Naive B cell (primary cell): ENCODE measurements at regions not wholly inside any gene's neighbourhood (a gene's known extent, or its start where the extent isn't known, plus 50 kb on each side); places are given as distances from the start of the nearest gene placed in this dataset.

Experiments used
- ATAC-seq, 2 donors: fragments of 150-1000 bp; cut with Tn5 transposase; 2 replicates each; pipeline ENCODE4 v1.10.0; 2021; ENCODE audit warnings: low read depth in 2 of 2, mild to moderate bottlenecking in 2 of 2, moderate library complexity in 2 of 2
- DNase-seq: peaks from one replicate; pipeline ENCODE4 v3.0.0; 2022
- H3K27ac Mint-ChIP-seq, 6 donors: one replicate each; pipeline ENCODE4 v1.8.0; 2020 to 2022; ENCODE audit warnings: mild to moderate bottlenecking in 6 of 6, mixed read lengths in 6 of 6, moderate library complexity in 5 of 6, inconsistent platforms in 2 of 6
- H3K27me3 Mint-ChIP-seq, 3 donors: one replicate each; pipeline ENCODE4 v1.8.0; 2021 to 2022; ENCODE audit warnings: mixed read lengths in 3 of 3, mild to moderate bottlenecking in 1 of 3
- H3K36me3 Mint-ChIP-seq, 2 donors: one replicate each; pipeline ENCODE4 v1.8.0; 2020 to 2022; ENCODE audit warnings: mixed read lengths in 2 of 2, inconsistent platforms in 1 of 2, mild to moderate bottlenecking in 1 of 2
- H3K4me1 Mint-ChIP-seq, 3 donors: one replicate each; pipeline ENCODE4 v1.8.0; 2020 to 2022; ENCODE audit warnings: mixed read lengths in 3 of 3, inconsistent platforms in 1 of 3, mild to moderate bottlenecking in 1 of 3, moderate library complexity in 1 of 3
- H3K4me3 Mint-ChIP-seq, 8 donors: one replicate each; pipeline ENCODE4 v1.8.0; 2020 to 2022; ENCODE audit warnings: mild to moderate bottlenecking in 8 of 8, mixed read lengths in 8 of 8, moderate library complexity in 8 of 8, inconsistent platforms in 2 of 8
- H3K9me3 Mint-ChIP-seq, 7 donors: one replicate each; pipeline ENCODE4 v1.8.0; 2020 to 2022; ENCODE audit warnings: mixed read lengths in 7 of 7, mild to moderate bottlenecking in 5 of 7, inconsistent platforms in 2 of 7, moderate library complexity in 1 of 7

DNA sequence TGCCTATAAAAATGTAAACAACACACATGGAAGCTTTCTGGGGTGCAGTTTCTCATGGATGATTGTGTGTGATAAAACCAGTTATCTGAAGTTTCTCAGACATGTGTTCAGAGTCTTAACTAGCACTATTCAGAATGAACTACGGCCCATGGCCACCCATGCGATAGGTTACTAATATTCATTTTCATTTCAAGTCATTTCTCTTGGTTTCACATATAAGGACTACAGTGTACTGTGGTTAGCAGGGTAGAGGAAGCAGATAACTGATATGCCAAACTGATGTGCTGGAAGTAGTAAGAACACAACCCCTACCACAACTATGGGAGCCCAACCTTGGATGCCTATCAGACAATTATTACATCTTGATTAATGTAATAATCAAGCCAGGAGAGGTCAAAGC, 372.1 kb downstream of the DTWD2 start:
- no peak overlapping the region for H3K27ac Mint-ChIP-seq
- ATAC-seq: no peak
- H3K4me3 Mint-ChIP-seq: no peak overlapping the region
- H3K4me1 Mint-ChIP-seq: no peaks in the 10 kb centered on the region
- no peaks in the 10 kb centered on the region for H3K36me3 Mint-ChIP-seq
- DNase-seq: no peak
- H3K27me3 Mint-ChIP-seq: peaks cover 0 to 10% (median 4%) of the 10 kb centered on the region in 3 donors
- no peaks in the 10 kb centered on the region for H3K9me3 Mint-ChIP-seq

GRCh38 chr5:118614731-118615456, 373.5 kb downstream of the DTWD2 start:
- no peak for DNase-seq
- no peak for ATAC-seq
- Mint-ChIP-seq H3K9me3 (no peaks in the 10 kb centered on the region), H3K27me3 (peaks cover 0 to 4% (median under 1%) of the 10 kb centered on the region in 3 donors), H3K4me3 (no peak overlapping the region), H3K36me3 (no peaks in the 10 kb centered on the region), H3K4me1 (no peaks in the 10 kb centered on the region), H3K27ac (no peak overlapping the region)

DNA sequence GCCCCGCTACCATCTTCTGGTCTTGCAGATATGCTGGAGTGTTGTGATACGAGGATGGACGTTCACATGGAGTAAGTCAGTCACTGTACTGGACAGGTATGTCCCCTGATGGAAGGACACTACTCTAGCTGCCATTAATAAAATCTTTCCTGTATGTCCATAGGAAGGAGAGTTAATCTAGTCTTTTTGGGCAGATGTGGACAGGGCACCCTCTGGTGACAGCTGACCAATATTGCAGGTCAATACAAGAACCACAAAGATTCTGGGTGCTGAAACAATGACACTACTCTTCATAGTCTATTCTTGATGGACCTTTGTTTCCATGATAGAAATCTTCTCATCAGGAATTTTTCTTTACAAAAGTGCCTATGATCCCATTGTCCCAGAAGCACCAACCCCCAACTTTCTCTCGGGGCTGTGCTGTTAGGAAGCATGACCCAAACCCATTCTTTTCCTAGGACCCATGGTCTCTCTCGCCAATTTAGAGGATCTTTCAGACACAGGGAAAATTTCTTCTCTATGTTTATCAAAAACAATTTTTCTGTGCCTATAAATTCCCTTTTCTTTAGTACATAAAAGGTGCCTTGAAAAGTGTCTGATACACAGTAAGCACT, 376.9 kb downstream of the DTWD2 start:
- no peaks in the 10 kb centered on the region for H3K36me3 Mint-ChIP-seq

GRCh38 chr5:118606940-118607339, 381.4 kb downstream of the DTWD2 start:
- DNase-seq (no peak), ATAC-seq (no peak)
- no peak overlapping the region for H3K27ac Mint-ChIP-seq
- no peaks in the 10 kb centered on the region for H3K9me3 Mint-ChIP-seq
- no peaks in the 10 kb centered on the region for H3K36me3 Mint-ChIP-seq
- H3K4me1 Mint-ChIP-seq: no peaks in the 10 kb centered on the region
- no peak overlapping the region for H3K4me3 Mint-ChIP-seq
- H3K27me3 Mint-ChIP-seq: peaks cover 0 to 4% (median 0%) of the 10 kb centered on the region in 3 donors

More for the DNA sequence above, 376.9 kb downstream of the DTWD2 start:
- no peak overlapping the region for H3K4me3 Mint-ChIP-seq
- no peak overlapping the region for H3K27ac Mint-ChIP-seq
- no peaks in the 10 kb centered on the region for H3K4me1 Mint-ChIP-seq
- DNase-seq (no peak), ATAC-seq (no peak)
- H3K9me3 Mint-ChIP-seq: no peaks in the 10 kb centered on the region
- H3K27me3 Mint-ChIP-seq: peaks cover 0 to 4% (median 0%) of the 10 kb centered on the region in 3 donors

- no peak for ATAC-seq
- Mint-ChIP-seq H3K27ac (no peak overlapping the region), H3K9me3 (no peaks in the 10 kb centered on the region), H3K4me3 (no peak overlapping the region), H3K27me3 (peaks cover 0 to 4% (median 0%) of the 10 kb centered on the region in 3 donors), H3K36me3 (no peaks in the 10 kb centered on the region), H3K4me1 (no peaks in the 10 kb centered on the region)
- no peak for DNase-seq
Observed at GRCh38 chr5:118605761-118606160, 382.6 kb downstream of the DTWD2 start.

- no peak overlapping the region for H3K27ac Mint-ChIP-seq
- no peaks in the 10 kb centered on the region for H3K9me3 Mint-ChIP-seq
- no peak overlapping the region for H3K4me3 Mint-ChIP-seq
- no peaks in the 10 kb centered on the region for H3K36me3 Mint-ChIP-seq
- no peaks in the 10 kb centered on the region for H3K4me1 Mint-ChIP-seq
- no peak for DNase-seq
- peaks cover 0 to 4% (median 0%) of the 10 kb centered on the region in 3 donors for H3K27me3 Mint-ChIP-seq
- ATAC-seq: no peak
Observed at GRCh38 chr5:118604106-118604505, 384.2 kb downstream of the DTWD2 start.

DNA sequence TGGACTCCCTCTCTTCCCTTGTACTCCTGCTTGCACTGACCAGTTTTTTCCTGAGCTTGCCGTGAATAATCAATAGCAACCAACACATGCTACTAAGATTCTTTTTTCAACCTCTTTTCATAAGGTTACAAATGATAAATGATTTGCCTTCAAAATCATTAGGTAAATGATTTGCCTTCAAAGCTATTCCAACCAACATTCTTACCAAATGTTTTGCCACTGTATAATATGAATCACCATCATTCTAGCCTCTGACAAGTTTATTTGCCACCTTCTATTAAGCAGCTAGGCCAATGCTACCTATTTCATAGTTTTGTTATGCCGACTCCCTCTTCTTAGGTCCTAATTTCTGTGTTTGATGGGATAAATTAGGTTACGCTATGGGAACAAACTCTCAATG, 385.1 kb downstream of the DTWD2 start:
- DNase-seq: no peak
- H3K9me3 Mint-ChIP-seq: no peaks in the 10 kb centered on the region
- H3K27me3 Mint-ChIP-seq: peaks cover 0 to under 1% (median 0%) of the 10 kb centered on the region in 3 donors
- no peak overlapping the region for H3K27ac Mint-ChIP-seq
- no peak for ATAC-seq
- no peaks in the 10 kb centered on the region for H3K36me3 Mint-ChIP-seq
- no peak overlapping the region for H3K4me3 Mint-ChIP-seq
- H3K4me1 Mint-ChIP-seq: no peaks in the 10 kb centered on the region

DNA sequence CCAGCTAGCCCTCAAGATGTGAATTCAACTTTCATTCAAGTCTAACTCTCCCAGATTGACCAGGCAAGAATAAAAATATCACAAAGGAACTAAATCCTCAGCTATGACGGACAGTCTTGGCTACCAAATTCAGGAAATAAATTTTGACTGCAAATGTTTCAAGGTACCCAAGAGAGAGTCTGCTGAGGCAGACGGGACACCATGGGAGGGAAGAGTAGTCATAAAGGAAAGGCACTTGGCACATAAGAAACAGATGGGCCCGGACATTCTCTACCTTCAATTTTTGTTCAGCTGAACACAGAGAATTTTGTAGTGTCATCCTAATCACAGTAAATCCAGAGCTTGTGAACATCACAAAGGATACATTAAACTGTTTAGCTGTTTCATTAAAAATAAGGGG, 390.0 kb downstream of the DTWD2 start:
- Mint-ChIP-seq H3K4me3 (no peak overlapping the region), H3K27ac (no peak overlapping the region), H3K36me3 (no peaks in the 10 kb centered on the region), H3K4me1 (no peaks in the 10 kb centered on the region), H3K9me3 (no peaks in the 10 kb centered on the region), H3K27me3 (no peaks in the 10 kb centered on the region)
- ATAC-seq: no peak
- DNase-seq: no peak

DNA sequence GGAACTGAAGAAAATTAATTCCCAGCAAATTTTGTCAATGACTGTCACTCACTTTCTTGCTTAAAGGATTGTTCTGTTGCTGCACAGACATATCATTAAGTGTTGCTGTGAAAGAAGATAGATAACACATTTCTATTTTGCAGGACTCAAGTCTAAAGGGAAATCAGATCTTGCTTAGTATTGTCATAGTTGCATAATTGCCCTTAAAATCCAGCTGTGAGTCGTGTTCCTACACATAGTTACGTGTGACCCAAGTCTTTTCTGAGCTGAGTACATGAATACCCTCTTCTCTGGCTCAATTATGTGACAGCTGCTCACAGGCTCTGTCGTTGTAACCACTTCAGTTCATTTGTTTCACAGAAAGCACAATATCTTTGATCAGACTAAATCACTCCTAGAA, 390.8 kb downstream of the DTWD2 start:
- H3K4me1 Mint-ChIP-seq: no peaks in the 10 kb centered on the region
- H3K27me3 Mint-ChIP-seq: no peaks in the 10 kb centered on the region
- H3K27ac Mint-ChIP-seq: no peak overlapping the region
- H3K9me3 Mint-ChIP-seq: no peaks in the 10 kb centered on the region
- no peaks in the 10 kb centered on the region for H3K36me3 Mint-ChIP-seq
- ATAC-seq: no peak
- DNase-seq: no peak
- H3K4me3 Mint-ChIP-seq: no peak overlapping the region

- Mint-ChIP-seq H3K27ac (no peak overlapping the region), H3K9me3 (no peaks in the 10 kb centered on the region), H3K36me3 (no peaks in the 10 kb centered on the region), H3K27me3 (peaks cover 0 to 3% (median 2%) of the 10 kb centered on the region in 3 donors), H3K4me1 (no peaks in the 10 kb centered on the region), H3K4me3 (no peak overlapping the region)
- ATAC-seq (no peak), DNase-seq (no peak)
Observed at GRCh38 chr5:118596255-118596654, 392.1 kb downstream of the DTWD2 start.

DNA sequence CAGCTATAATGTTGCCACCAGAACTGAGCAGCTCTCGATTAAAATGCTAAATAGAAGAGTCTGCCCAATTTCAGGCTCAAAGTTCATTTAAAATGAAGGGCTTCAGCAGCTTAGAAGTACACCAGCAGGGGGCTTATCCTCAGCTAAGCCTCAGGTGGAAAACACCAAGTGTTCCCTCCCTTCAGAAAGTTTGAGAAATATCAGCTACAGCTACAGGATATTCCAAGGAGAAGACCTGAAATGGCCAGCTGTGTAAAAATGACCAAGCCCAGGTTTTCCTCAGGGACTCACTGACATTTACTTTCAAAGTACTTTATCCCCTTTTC, 395.4 kb downstream of the DTWD2 start:
- Mint-ChIP-seq H3K36me3 (no peaks in the 10 kb centered on the region), H3K4me1 (no peaks in the 10 kb centered on the region), H3K27me3 (peaks cover 6 to 24% (median 9%) of the 10 kb centered on the region in 3 donors), H3K27ac (no peak overlapping the region), H3K4me3 (no peak overlapping the region), H3K9me3 (no peaks in the 10 kb centered on the region)
- DNase-seq: no peak
- no peak for ATAC-seq

GRCh38 chr5:118592229-118593002, 395.9 kb downstream of the DTWD2 start:
- ATAC-seq (no peak), DNase-seq (no peak)
- no peak overlapping the region for H3K27ac Mint-ChIP-seq
- H3K9me3 Mint-ChIP-seq: no peaks in the 10 kb centered on the region
- peak overlapping the region in 1 of 8 donors; percentile 47 for H3K4me3 Mint-ChIP-seq
- H3K36me3 Mint-ChIP-seq: no peaks in the 10 kb centered on the region
- H3K27me3 Mint-ChIP-seq: peaks cover 6 to 26% (median 9%) of the 10 kb centered on the region in 3 donors
- no peaks in the 10 kb centered on the region for H3K4me1 Mint-ChIP-seq

DNA sequence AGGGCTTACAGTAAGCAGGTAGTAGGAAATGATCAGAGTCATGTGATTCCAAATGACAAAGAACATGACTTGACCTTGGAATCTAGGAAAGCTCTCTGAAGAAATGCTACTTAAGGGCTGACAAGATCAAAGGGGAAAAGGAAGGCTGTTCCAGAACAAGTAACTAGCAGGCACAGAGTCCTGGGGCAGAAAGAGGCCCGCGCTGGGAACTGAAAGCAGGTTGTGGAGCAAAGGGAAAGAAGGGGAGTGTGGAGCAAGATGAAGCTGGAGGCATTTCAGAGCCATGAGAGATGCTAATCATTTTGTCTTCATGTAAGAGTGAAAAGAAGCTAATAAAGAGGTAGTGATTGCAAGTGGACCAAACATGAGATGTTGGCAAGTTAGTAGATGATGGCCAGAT, 397.5 kb downstream of the DTWD2 start:
- H3K4me3 Mint-ChIP-seq: peak overlapping the region in 1 of 8 donors; percentile 2
- H3K9me3 Mint-ChIP-seq: no peaks in the 10 kb centered on the region
- no peak for ATAC-seq
- no peak for DNase-seq
- H3K4me1 Mint-ChIP-seq: no peaks in the 10 kb centered on the region
- H3K27ac Mint-ChIP-seq: no peak overlapping the region
- peaks cover 6 to 35% (median 9%) of the 10 kb centered on the region in 3 donors for H3K27me3 Mint-ChIP-seq
- no peaks in the 10 kb centered on the region for H3K36me3 Mint-ChIP-seq

DNA sequence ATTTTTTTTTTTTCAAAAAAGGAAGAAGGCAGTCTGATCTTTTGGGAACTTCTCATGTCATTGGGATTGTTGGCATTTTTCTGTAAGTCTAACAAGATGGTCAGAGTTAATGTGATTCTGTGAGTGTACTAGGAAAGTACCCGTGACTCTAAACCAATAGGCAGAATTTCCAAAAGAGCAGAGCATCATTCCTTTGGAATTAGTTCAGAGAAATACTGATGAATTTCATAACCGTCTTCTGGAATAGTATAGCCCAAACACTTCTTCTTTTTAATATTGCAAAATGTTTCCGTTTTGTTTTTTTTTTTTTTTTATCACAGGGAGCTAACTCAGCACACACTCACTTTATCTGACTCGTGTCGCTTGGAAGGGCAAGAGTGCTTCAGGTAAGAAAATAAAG, 407.4 kb downstream of the DTWD2 start:
- ATAC-seq: no peak
- Mint-ChIP-seq H3K36me3 (no peaks in the 10 kb centered on the region), H3K27me3 (peaks cover 0 to 13% (median 4%) of the 10 kb centered on the region in 3 donors), H3K4me1 (no peaks in the 10 kb centered on the region), H3K4me3 (no peak overlapping the region), H3K9me3 (peaks cover 0 to 3% (median 0%) of the 10 kb centered on the region in 7 donors), H3K27ac (no peak overlapping the region)
- no peak for DNase-seq
